ENCODE measurements at regions not wholly inside any gene's neighbourhood (a gene's known extent, or its start where the extent isn't known, plus 50 kb on each side); places are given as distances from the start of the nearest gene placed in this dataset.
A peak's percentile ranks its signal among the peaks of the same experiment; 100 is the strongest.
"Not testable (repeated sequence)": the region's sequence is repeated elsewhere in the genome, so short reads cannot be mapped to it uniquely, and the experiment has no call there.

DNA sequence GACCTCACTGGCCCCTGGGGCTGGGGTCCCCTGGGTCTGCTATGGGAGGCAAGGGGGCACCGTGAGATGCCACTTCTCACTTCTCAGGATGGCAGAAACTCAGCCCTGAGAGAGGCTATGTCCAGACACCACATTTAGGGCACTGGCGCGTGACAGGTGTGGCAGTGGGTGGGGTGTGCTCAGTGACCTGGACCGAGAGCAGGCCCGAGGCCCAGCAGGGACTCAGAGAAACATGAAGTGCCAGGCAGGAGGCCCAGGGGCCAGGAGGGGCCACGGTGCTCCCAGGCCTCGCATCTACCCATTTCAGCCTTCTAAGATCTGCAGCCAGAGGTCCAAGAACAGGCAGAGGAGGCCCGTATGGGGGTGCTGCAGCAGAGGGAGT is 214.9 kb upstream of the SGCG start:
- not testable (repeated sequence) for H3K27me3 ChIP-seq (ENCODE audit: control insufficient read depth, insufficient read depth, low read length); DNase-seq; H3K4me3 ChIP-seq (ENCODE audit: insufficient read depth, low read depth, low read length); H3K36me3 ChIP-seq (replicated peaks; ENCODE audit: control insufficient read depth, insufficient read depth, low read length)

DNA sequence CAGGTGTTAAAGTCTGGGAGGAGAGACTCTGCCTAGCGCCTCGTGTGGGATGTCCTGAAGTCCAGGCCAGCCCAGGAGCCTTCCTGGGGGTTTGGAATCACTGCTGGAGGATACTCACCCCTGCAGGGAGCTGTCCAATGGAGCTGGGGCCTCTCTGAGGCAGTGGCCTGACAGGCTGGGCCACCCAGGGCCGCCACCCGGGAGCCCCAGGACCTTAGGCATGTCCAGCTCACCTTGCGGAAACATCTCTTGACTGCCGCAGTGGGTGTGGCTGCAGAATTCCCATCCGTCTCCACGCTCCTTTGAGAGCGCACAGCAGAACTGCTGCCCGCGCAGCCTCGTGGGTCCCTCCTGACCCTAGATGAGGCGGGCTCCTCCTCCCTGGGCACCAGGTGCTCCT is 214.0 kb upstream of the SGCG start:
- H3K36me3 ChIP-seq (replicated peaks; ENCODE audit: control insufficient read depth, insufficient read depth, low read length); H3K4me3 ChIP-seq (ENCODE audit: insufficient read depth, low read depth, low read length); DNase-seq; H3K27me3 ChIP-seq (ENCODE audit: control insufficient read depth, insufficient read depth, low read length): not testable (repeated sequence)

GRCh38 chr13:22967669-22968068 is 213.1 kb upstream of the SGCG start:
- H3K4me3 ChIP-seq (ENCODE audit: insufficient read depth, low read depth, low read length): no peak overlapping the region
- H3K36me3 ChIP-seq (replicated peaks; ENCODE audit: control insufficient read depth, insufficient read depth, low read length): no peaks in the 10 kb centered on the region
- H3K27me3 ChIP-seq (ENCODE audit: control insufficient read depth, insufficient read depth, low read length): no peaks in the 10 kb centered on the region
- DNase-seq: peak; percentile 23

- DNase-seq: no peak
- H3K36me3 ChIP-seq (replicated peaks; ENCODE audit: control insufficient read depth, insufficient read depth, low read length): no peaks in the 10 kb centered on the region
- no peak overlapping the region for H3K4me3 ChIP-seq (ENCODE audit: insufficient read depth, low read depth, low read length)
- no peaks in the 10 kb centered on the region for H3K27me3 ChIP-seq (ENCODE audit: control insufficient read depth, insufficient read depth, low read length)
These were observed 200.8 kb upstream of the SGCG start for GRCh38 chr13:22979952-22980351.

DNA sequence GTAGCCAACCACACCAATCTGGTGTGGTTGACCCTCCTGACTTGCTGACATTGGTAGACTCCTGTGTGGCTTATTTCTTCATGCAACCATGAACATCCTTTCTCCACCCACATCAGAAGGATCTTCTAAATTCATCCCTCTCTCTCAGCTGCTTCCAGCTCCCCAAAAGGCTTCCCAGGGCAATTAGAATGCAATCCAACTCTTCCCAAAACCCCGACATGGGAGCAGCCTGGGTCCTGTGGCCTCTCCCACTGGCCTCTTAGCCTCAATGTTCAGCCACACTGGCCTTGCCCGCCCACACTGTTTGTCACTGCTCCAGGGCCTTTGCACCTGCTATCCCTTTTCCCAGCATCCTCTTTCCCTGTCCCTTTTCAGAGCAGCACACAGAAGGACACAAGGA is 199.8 kb upstream of the SGCG start:
- DNase-seq: no peak
- Histone ChIP-seq H3K27me3 (ENCODE audit: control insufficient read depth, insufficient read depth, low read length) (no peaks in the 10 kb centered on the region), H3K36me3 (replicated peaks; ENCODE audit: control insufficient read depth, insufficient read depth, low read length) (no peaks in the 10 kb centered on the region), H3K4me3 (ENCODE audit: insufficient read depth, low read depth, low read length) (no peak overlapping the region)

GRCh38 chr13:22993148-22993547 is 187.6 kb upstream of the SGCG start:
- no peak overlapping the region for H3K4me3 ChIP-seq (ENCODE audit: insufficient read depth, low read depth, low read length)

DNA sequence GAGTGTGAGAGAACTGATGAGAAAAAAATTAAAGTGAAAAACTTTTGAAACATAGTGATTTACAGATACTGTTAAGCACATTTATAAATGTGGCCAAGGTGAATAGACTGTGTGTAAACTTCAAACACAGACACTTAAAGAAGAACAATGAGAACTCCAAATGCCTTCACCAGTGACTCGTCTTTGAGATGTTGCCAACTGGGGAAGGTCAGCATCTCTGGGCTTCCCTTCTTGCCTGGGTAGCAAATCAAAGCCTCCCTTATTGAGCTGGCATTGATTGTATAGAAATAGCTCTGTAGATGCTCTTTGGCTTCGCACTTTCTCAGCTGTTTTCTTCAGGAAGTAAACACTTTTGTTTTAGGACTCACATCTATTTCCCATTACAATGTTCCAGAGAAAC is 177.3 kb upstream of the SGCG start:
- Histone ChIP-seq H3K27me3 (ENCODE audit: control insufficient read depth, insufficient read depth, low read length) (no peaks in the 10 kb centered on the region), H3K4me3 (ENCODE audit: insufficient read depth, low read depth, low read length) (no peak overlapping the region), H3K36me3 (replicated peaks; ENCODE audit: control insufficient read depth, insufficient read depth, low read length) (no peaks in the 10 kb centered on the region)
- DNase-seq: no peak

More at GRCh38 chr13:22993148-22993547, 187.6 kb upstream of the SGCG start:
- DNase-seq: no peak
- H3K27me3 ChIP-seq (ENCODE audit: control insufficient read depth, insufficient read depth, low read length): no peaks in the 10 kb centered on the region
- no peaks in the 10 kb centered on the region for H3K36me3 ChIP-seq (replicated peaks; ENCODE audit: control insufficient read depth, insufficient read depth, low read length)

GRCh38 chr13:23007426-23007825 is 173.4 kb upstream of the SGCG start:
- Histone ChIP-seq H3K36me3 (replicated peaks; ENCODE audit: control insufficient read depth, insufficient read depth, low read length) (no peaks in the 10 kb centered on the region), H3K27me3 (ENCODE audit: control insufficient read depth, insufficient read depth, low read length) (no peaks in the 10 kb centered on the region), H3K4me3 (ENCODE audit: insufficient read depth, low read depth, low read length) (no peak overlapping the region)
- DNase-seq: no peak

- H3K4me3 ChIP-seq (ENCODE audit: insufficient read depth, low read depth, low read length): no peak overlapping the region
These were observed 162.6 kb upstream of the SGCG start for GRCh38 chr13:23018143-23018542.

GRCh38 chr13:23020246-23020843 is 160.4 kb upstream of the SGCG start:
- Histone ChIP-seq H3K36me3 (replicated peaks; ENCODE audit: control insufficient read depth, insufficient read depth, low read length) (no peaks in the 10 kb centered on the region), H3K4me3 (ENCODE audit: insufficient read depth, low read depth, low read length) (no peak overlapping the region)
- peak; percentile 39 for DNase-seq

More at GRCh38 chr13:23018143-23018542, 162.6 kb upstream of the SGCG start:
- H3K27me3 ChIP-seq (ENCODE audit: control insufficient read depth, insufficient read depth, low read length): no peaks in the 10 kb centered on the region
- H3K36me3 ChIP-seq (replicated peaks; ENCODE audit: control insufficient read depth, insufficient read depth, low read length): no peaks in the 10 kb centered on the region
- no peak for DNase-seq

GRCh38 chr13:23021906-23022305 is 158.9 kb upstream of the SGCG start:
- no peak for DNase-seq
- Histone ChIP-seq H3K27me3 (ENCODE audit: control insufficient read depth, insufficient read depth, low read length) (no peaks in the 10 kb centered on the region), H3K36me3 (replicated peaks; ENCODE audit: control insufficient read depth, insufficient read depth, low read length) (no peaks in the 10 kb centered on the region), H3K4me3 (ENCODE audit: insufficient read depth, low read depth, low read length) (no peak overlapping the region)

More at GRCh38 chr13:23020246-23020843, 160.4 kb upstream of the SGCG start:
- no peaks in the 10 kb centered on the region for H3K27me3 ChIP-seq (ENCODE audit: control insufficient read depth, insufficient read depth, low read length)

GRCh38 chr13:23022704-23023103 is 158.1 kb upstream of the SGCG start:
- Histone ChIP-seq H3K4me3 (ENCODE audit: insufficient read depth, low read depth, low read length) (no peak overlapping the region), H3K27me3 (ENCODE audit: control insufficient read depth, insufficient read depth, low read length) (no peaks in the 10 kb centered on the region), H3K36me3 (replicated peaks; ENCODE audit: control insufficient read depth, insufficient read depth, low read length) (no peaks in the 10 kb centered on the region)
- DNase-seq: no peak

DNA sequence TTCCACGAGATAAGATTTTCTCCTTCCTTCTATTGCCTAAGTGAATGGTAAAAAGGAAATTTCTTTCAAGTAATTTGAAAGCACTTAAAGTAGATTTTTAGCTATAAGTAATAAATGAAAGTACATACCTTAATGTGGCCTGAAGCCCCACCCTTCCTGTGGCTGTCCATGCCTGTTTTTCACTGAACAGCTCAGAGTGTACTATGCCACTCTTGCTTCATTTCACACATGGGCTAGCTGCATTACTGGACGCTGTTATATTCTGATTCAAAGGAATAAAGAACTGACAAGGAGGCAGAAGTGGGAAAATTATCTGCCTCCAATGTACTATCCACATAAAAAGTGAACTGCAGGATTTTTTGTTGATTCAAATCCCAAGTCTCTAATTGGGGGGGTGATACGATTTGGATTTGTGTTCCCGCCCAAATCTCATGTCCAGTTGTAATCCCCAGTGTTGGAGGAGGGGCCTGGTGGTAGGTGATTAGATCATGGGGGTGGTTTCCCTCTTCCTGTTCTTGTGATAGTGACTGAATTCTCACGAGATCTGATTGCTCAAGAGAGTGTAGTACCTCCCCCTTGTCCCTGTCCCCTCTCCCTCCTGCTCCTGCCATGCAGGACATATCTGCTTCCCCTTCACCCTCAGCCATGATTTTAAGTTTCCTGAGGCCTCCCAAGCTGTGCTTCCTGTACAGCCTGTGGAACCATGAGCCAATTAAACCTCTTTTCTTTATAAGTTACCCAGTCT is 154.7 kb upstream of the SGCG start:
- no peak for DNase-seq
- no peak overlapping the region for H3K4me3 ChIP-seq (ENCODE audit: insufficient read depth, low read depth, low read length)
- H3K36me3 ChIP-seq (replicated peaks; ENCODE audit: control insufficient read depth, insufficient read depth, low read length): no peaks in the 10 kb centered on the region
- no peaks in the 10 kb centered on the region for H3K27me3 ChIP-seq (ENCODE audit: control insufficient read depth, insufficient read depth, low read length)

- DNase-seq: no peak
- no peak overlapping the region for H3K4me3 ChIP-seq (ENCODE audit: insufficient read depth, low read depth, low read length)
These were observed 141.4 kb upstream of the SGCG start for GRCh38 chr13:23039266-23039935.

DNA sequence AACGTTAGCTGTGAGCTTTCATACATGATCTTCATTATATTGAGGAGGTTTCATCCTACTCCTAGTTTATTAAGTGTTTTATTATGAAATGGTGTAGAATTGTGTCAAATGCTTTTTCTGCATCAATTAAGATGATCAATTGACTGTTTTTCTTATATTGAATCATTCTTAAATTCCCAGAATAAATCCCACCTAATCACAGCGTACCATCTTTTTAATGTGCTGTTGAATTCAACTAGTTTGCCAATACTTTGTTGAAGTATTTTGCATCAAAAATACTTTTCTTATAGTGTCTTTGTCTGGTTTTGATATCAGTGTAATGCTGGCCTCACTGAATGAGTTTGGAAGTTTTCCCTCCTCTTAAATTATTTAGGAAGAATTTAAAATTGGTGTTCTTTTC is 138.6 kb upstream of the SGCG start:
- H3K4me3 ChIP-seq (ENCODE audit: insufficient read depth, low read depth, low read length): no peak overlapping the region
- no peaks in the 10 kb centered on the region for H3K27me3 ChIP-seq (ENCODE audit: control insufficient read depth, insufficient read depth, low read length)
- no peaks in the 10 kb centered on the region for H3K36me3 ChIP-seq (replicated peaks; ENCODE audit: control insufficient read depth, insufficient read depth, low read length)
- DNase-seq: no peak

More at GRCh38 chr13:23039266-23039935, 141.4 kb upstream of the SGCG start:
- no peaks in the 10 kb centered on the region for H3K36me3 ChIP-seq (replicated peaks; ENCODE audit: control insufficient read depth, insufficient read depth, low read length)
- no peaks in the 10 kb centered on the region for H3K27me3 ChIP-seq (ENCODE audit: control insufficient read depth, insufficient read depth, low read length)
